HG03280 (cell line): ENCODE measurements at regions not wholly inside any gene's neighbourhood (a gene's known extent, or its start where the extent isn't known, plus 50 kb on each side); places are given as distances from the start of the nearest gene placed in this dataset.

ENCODE experiments used
- ATAC-seq: cut with Tn5 transposase; IDR thresholded peaks from one replicate; pipeline ENCODE4 v1.9.1; 2021; ENCODE audit warnings: mild to moderate bottlenecking, moderate library complexity; ENCODE audit not compliant: unreplicated experiment

DNA sequence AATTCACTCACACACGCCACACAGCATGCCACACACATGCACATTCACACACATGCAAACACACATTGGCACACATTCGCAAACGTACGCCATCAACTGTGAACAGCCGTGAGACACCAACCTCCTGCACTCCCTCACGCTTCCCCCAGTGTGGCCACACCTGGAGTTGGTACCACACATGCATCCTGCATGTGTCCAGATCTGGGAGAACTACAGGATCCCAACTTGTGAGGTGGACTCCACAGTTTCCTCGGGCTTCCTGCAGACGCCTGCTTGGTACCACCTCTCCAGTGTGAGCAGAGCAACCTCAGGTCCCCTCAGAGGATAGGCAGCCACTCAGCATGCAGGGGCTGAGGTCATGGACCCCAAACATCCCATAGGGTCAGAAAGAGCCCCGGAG lies 239.0 kb downstream of the EIPR1 start:
- no peak for ATAC-seq

DNA sequence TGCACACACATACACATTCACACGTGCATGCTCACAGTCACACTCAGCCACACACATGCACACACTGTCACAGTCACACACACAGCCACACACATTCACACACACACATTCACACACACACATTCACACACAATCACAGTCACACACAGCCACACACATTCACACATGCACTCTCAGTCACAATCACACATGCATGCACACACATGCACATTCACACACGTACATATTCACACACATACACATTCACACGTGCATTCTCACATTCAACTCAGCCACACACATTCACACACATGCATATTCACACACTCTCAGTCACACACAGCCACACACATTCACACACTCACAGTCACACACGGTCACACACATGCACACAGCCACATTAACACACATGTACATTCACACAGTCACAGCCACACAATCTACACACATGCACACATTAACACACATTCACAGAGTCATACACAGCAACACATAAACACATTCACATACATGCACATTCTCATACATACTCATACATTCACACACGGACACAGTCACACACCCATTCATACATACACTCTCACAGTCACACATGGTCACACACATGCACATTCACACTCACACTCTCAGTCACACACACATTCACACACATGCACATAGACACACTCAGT lies 239.8 kb downstream of the EIPR1 start:
- no peak for ATAC-seq

DNA sequence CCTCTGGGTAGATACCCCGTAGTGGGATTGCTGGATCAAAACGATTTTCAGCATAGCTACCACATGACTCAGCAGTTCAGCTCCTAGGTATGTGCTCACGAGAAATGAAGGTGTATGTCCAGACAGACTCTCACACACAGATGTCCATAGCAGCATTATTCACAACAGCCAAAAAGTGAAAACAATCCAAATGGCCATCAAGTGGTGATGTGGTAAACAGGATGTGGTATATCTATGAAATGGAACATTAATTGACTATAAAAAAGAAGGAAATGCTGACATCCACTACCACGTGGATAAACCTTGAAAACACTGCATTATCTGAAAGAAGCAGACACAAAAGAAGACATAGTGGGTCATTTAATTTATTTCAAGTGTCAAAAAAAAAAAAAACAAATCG lies 241.9 kb downstream of the EIPR1 start:
- ATAC-seq: no peak

DNA sequence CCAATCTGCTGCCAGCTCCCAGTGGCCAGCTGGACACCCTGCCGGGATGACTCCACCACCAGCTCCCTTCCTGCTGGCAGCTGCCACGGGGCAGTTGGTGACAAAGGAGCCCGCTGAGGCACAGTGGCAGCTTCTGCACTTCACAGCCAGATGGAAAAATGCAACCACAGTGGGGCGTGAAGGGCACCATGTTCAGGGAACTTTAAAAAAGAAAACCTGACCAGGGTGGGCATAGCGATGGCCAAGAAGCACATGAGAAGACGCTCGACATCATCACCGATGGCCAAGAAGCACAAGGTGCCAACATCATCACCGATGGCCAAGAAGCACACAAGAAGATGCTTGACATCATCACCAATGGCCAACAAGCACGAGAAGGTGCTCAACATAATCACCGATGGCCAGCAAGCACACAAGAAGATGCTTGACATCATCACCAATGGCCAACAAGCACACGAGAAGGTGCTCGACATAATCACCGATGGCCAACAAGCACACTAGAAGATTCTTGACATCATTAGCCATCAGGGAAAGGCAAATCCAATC lies 243.5 kb downstream of the EIPR1 start:
- no peak for ATAC-seq

DNA sequence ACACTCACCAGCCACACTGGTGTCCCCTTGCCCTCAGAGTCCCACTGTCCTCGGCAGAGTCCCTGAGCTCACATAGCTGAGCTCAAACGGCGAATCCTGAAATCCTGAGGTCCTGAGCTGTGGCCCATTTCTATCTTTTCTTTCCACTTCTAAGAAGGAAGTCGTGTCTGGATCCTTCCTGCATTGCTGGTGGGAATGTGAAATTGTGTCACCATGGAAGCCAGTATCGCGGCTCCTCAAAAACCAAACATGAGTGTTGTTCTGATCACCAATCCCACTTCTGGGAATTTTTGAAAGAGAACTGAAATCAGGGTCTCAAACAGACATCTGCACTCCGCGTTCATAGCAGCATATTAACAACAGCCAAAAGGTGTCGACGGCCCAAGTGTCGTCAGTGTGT lies 244.7 kb downstream of the EIPR1 start:
- no peak for ATAC-seq

DNA sequence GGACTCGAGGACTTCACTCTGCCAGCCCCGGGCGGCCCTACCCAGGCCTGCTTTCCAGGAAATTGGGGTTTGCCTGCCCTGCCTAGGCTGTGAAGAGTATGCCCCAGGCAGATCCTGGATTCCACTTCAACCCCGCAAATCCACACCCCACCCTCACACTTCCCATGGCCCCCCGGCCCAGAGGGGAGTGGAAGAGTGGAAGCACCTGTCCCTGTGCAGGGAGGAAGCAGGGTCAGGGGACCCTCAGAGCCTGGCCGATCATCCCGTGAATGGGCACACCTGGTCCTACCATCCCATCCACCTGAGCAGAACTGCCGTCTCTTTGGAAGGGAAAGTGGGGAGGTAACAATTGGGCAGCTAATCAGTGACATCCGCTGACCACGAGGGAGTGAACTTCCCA lies 245.2 kb downstream of the EIPR1 start:
- no peak for ATAC-seq

DNA sequence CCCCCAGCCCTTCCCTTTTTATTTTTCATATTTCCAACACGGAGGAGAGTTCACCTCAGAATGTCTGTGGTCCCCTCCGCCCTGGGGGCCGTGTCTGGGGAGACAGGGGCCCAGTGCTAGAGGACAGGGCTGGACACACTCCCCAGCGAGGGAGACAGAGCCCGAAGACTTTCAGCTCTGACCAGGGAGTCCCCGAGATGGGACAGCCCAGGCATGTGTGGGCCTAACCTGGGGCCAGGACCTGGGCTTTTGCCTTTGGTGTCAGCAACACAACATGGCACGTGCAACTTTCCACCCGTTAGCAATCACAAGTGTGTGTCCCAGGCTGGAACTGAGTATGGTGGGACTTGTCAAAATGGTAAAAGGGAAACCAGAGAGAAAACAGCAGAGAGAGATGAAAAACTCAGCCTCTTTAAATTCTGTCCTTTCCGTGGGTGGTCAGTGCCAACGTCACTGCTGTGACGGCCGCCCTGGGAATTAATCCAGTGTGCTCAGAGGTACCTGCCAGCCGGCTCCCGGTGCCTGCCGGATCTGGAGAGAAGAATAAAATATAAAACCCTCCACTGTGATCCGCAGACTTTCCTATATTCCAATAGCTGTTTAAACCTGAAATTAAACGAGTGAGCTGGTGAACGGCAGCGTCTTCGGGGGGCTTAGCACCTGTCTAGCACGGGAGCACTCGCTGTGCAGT lies 245.8 kb downstream of the EIPR1 start:
- ATAC-seq: no peak

DNA sequence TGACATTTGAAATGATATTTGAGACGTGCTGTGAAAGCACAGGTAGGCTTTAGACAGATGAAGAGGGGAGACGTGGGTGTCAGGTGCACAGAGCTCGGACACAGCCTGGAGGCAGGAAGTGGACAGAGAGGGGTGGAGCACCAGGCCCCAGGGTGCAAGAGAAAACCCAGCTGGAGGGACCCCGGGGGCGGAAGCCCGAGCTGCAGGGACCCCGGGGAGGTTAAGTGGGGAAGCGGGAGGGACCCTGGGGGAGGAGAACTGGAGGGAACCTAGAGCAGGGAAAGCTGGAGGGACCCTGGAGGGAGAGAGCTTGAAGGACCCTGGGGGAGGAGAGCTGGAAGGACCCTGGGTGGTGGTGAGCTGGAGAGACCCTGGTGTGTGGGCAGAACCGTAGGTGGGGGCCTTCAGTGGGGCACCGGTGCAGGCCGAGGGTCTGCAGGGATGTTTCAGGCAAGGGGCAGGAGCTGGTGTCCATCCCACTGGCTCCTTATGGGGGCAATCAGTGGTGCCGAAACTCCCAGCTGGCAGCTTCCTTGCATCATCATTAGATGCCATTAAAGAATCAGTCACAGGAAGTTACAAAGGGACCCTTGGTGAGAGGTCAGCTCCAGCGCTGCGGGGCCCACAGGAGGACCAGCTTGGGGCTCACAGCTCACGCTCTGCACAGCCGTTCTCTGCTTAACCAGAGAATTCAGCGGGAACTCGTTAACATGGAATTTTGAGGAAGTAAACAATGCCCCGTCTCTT lies 246.6 kb downstream of the EIPR1 start:
- ATAC-seq: no peak

DNA sequence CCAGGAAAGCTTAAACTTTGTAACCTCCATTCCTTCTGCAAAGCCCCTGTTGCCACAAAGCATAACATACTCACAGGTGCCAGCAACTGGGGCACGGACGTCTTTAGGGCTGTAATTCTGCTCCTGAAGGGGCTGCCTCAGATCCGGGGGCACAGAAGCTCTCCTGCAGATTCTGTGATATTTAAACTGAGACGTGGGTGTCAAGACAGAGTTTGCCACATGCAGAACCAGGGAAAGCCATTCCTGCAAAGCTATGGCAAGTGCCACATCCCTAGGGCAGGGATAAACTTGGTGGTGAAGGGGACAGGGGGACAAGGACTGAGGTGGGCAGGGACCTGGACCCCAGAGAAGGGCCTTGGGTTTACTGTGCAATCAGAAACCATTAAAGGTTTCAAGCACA lies 247.2 kb downstream of the EIPR1 start:
- no peak for ATAC-seq

DNA sequence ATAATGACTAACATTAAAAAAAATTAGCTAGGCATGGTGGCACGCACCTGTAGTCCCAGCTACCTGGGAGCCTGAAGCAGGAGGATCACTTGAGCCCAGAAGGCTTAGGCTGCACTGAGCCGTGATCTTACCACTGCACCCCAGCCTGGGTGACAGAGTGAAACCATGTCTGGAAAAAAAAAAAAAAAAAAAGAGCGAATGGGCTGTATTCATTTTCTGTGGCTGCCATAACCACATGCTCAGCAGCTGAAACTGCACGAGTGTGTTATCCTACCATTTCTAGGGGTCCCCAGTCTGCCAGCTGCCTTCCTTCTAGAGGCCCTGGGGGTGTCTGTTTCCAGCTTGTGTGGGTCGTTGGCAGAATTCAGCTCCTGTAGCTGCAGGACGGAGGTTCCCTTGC lies 247.8 kb downstream of the EIPR1 start:
- ATAC-seq: no peak

DNA sequence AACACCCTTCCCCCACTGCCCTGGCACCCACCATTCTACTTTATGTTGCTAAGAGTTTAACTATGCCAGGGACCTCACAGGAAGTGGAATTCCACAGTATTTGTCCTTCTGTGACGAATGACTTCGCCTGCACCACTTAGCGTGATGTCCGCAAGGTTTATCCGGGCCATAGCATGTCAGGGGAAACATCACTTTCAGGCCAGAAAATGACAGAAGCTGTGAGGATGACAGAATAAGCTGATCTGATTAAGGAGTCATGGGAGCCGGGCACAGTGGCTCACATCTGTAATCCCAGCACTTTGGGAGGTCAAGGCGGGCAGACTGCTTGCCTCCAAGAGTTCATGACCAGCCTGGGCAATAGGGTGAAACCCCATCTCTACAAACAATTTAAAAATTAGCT lies 248.8 kb downstream of the EIPR1 start:
- no peak for ATAC-seq

DNA sequence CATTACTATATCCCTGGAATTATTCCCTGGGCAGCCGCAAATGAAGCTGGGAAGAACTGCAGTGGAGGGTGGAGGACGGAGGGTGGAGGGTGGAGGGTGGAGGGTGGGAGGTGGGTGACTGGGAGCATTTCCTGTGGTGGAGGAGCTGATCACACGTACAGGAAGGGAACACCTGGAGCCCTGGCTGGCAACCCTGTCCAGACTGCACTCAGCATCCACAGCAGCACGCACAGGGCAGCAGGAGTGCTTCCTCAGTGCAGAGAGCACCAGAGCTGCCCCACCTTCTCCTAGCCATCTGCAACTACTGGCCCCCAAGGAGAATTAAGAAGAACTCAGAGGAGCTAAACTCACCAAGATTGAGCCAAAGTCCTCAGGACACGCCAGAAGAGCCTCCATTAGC lies 249.9 kb downstream of the EIPR1 start:
- no peak for ATAC-seq

DNA sequence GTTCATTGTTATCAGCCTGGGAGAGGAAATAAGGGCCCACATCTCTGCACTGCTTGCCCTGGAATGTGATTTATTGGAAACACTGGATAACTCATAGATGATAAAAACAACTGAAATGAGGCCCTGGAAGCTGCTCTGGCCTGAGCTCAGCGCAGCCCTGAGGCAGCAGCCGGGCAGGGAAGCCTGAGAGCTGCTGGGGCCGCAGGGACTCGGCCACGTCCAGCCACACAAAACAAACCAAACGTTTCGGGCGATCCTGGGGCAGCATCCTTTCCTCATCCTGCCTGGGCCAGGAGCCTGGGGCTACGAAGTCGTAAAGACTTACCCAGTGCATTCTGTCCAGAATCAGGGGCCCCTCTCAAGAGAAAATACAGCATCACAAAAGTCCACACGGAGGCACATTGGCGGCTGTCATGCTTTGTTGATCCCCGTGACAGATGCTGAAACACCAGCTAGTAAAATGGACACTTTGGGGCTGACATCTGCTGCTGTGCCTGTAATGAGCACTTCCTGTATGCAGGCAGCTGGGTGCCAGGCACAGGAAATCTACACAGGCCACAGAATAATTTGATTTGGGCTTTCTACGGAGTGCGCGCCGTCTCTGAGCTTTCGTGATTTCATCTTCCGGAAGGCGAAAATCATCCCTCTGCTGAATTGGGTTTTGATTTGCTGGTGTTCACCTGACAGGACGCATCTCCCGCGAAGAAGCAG lies 250.6 kb downstream of the EIPR1 start:
- ATAC-seq: no peak

DNA sequence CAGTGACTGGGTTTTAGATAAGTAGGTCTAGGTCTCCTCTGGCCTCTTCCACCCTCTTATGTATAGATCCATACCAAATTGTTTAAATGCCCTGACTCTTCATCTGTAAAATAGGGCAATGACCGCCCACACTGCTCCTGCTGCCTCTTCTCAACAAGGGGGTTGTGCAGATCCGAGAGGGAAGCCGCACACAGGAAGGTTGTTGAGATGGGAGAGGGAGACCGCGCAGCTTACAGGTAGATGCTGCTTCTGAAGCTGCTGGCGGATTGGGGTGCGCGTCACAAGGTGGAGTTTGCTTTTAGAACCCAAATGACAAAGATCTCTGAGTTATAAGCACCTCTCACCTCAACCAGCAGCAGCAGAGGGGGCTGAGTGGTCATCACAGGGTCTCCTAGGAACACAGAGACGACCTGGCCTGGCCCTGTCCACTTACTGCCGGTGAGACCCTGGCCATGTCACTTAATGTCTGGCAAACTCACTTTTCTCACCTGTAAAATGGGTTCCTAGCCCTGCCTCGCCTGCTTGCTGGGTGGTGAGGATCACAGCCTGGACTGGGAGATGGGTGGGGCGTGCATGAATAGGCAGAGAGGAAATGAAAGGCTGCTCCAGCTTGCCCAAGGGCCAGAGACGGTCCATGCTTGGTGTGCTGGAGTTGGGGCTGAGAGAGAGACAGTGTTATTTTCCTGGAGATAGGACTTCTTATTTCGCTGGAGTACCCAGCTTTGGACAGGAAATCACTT lies 251.3 kb downstream of the EIPR1 start:
- ATAC-seq: no peak

DNA sequence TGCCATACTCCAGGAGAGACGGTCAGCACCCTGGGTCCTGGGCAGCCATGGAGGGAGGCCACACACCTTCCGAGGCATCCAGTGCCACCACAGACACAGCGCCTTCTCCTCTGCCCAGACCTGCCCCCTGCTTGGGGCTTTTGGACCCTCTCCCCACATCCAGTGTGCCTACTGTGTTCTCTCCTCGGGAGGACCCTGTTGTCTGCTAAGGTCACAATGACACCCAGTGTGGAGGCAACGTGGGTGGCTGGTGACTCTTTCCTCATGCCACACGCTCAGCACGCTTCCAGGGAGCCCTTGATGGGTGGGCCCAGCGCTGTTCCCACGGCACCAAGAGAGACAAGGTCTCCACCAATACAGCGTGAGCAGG lies 251.9 kb downstream of the EIPR1 start:
- no peak for ATAC-seq

DNA sequence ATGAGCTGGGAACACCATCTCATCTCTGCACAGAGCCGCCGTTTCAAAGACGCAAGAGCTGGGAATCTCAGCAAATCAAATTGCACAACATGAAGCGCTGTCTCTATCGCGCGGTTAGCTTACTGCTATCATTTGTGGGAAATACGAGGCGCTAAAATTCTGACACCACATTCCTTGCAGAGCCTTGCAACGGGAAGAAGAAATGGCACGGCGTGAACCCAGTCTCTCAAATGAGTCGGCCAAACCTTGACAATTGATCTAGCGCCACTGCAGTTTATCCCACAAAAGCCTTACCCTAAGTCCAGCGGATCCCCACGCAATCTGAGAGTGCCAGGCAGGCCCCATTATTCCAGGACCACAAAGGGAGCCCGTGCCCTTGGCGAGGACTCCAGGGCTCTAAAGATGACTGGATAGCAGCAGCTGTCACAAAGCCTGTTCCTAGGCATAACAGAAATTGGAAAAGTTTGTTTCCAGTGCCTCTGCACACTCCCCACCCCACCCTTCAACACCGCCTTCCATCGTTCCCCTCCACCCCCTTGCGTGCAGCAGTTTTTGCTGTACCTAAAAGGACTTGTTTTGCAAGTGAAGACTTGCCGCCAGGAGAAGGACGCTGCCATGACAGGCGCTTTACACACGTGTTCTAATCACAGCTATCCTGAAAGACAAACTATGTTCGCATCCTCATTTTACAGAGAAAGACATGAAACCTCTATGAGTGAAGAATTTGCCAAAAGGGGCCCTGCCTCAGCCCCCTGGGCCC lies 252.4 kb downstream of the EIPR1 start:
- no peak for ATAC-seq

DNA sequence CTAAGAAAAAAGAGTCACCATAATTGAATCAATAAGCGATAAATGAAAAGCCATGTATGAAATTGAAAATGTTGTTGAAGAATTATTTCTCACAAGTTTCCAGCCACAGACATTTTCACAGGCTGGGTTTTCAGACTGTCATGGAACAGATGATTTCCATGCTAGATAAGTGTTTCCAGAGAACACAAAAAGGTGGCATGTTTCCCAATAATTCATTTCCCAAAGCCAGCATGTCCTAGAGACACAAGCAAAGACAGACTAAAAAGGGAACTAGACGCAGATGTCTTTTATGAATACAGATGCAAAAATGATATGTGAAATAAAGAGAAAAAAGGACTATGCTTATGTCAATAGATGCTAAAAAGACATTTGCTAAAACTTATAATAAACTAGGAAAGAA lies 255.1 kb downstream of the EIPR1 start:
- ATAC-seq: no peak

DNA sequence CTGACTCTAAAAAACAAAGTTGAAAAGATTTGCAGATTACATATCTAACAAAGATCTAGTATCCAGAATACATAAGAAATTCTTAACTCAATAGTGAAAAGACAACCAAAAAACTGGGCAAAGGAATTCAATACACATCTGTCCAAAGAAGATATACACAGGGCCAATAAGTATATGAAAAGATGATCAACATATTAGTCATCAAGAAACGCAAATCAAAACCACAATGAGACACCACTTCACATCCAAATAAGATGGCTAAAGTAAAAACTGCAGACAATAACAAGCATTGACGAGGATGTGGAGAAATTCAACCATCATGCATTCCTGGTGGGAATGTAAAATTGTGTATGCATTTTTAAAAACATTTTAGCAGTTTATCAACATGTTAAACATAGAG lies 256.0 kb downstream of the EIPR1 start:
- ATAC-seq: no peak

DNA sequence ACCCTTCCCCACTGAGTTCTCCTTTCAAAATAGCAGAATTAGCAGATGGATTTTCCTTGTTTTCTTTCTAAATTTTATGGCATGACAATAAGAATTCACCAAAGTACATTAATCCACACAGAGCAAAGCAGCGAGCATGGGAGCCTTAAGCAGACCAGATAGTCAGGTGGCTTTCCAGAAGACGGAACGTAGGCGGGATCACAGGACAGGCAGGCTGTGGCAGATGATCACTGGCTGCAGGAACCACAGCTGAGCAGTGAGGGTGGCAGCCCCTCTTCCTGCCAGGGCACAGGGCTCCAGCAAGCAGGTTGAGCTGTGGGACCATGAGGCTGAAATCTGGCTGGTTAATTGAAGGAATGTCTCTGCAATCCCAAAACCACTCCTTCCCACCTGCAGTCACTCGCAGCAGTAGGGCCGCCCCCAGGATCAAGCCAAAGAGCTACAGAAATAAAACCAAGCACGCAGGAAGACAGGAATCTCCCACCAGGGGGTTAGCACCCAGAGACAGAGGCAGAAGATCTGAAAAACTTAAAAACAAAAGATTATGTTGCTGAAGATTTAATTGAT lies 259.9 kb downstream of the EIPR1 start:
- no peak for ATAC-seq

DNA sequence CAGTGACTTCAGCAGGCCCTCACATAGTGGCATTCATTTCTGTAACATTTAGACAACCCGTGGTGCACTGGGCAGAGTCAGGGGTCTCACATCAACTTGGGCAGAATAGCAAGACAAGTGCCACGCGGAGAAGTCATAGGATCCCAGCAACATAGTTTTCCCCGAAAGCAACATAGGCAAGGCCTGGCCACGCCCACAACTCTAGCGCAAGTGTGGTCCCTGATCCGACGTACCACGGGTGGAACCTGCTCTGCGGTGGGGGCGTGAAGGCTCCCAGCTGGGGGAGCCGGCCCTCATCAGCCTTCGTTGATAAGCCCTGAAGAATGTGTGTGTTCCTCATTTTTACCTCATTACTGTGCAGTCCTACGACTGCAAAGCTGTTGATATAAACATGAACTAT lies 261.2 kb downstream of the EIPR1 start:
- ATAC-seq: no peak
